ENCODE measurements at regions not wholly inside any gene's neighbourhood (a gene's known extent, or its start where the extent isn't known, plus 50 kb on each side); places are given as distances from the start of the nearest gene placed in this dataset.

DNA sequence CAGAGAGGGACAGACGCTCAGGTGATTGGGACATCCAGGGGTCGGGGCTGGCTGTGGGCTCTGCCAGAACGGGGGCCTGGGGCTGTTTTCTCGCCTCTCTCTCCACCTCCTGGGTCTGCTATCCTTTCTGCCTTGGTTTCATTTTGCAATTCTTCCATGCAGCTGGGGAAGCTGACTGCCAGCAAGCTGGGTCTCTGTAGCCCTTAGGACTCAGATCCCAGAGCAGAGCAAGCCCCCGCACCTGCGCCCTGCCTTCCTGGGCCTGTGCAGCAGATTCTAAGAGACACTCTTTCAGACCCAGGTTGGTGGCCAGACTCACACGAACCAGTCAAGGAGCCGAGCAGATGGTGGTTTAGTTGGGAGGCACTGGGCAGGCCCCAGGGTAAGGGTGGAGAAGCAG is 59.1 kb upstream of the GRPEL1 start:
- no peak for DNase-seq

DNA sequence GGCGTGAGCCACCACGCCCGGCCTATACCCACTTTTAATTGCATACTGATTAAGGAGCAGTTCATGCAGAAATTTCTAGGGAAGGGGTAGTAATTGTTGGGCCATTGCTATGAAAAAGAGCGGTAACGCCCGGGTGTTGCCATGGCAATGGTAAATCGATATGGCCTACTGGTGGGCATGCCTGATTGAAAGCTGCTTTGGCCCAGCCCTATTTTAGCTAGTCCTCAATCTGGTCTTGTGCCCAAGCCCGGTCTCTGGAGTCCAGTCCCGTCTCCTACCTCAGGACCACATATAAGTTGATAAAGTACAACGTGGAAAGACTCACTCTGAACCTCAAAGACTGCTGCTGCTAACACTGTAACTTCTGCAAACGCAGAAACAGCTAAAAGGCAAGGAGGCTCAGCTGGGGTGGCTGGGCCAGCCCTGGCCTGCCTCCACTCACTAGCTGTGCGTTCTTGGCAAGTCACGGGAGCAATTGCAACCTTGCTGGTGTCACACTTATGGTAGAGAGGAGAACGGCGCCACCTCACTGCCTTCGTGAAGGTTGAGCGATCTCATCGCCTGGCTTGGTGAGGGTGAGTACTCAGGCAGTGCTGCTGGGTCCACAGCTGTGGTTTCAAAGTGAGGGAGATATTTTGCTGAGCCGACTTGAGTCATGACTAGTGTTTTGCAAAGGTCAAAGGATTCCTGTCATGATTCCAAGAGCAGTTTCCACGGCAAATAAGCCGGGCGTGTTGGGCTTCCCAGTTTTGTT is 57.0 kb upstream of the GRPEL1 start:
- no peak for DNase-seq

- no peak for DNase-seq
Observed at GRCh38 chr4:7121866-7122653, 54.2 kb upstream of the GRPEL1 start.

DNA sequence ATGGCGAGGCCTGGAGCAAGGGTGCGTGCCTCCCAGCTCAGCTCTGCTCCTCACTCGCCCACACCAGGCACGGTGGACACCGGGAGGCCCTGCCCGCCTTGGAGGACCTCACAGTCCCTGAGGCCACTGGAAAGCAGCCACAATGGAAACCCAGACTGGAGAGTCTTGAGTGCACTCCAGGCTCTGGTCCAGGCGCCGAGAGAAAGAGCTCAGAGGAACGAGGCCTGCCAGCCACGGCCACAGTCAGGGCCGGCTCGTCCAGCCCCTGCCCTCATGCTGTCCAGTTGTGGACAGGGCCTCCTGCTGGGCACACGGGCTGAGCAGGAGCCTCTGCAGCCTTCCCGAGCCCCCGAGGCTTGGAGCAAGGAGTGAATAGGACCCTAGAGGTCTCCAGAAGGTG is 53.3 kb upstream of the GRPEL1 start:
- no peak for DNase-seq

- DNase-seq: no peak
Observed at GRCh38 chr4:7120341-7120740, 52.5 kb upstream of the GRPEL1 start.

GRCh38 chr4:7118013-7118832 is 50.4 kb upstream of the GRPEL1 start:
- DNase-seq: no peak
